ENCODE measurements at regions not wholly inside any gene's neighbourhood (a gene's known extent, or its start where the extent isn't known, plus 50 kb on each side); places are given as distances from the start of the nearest gene placed in this dataset.

DNA sequence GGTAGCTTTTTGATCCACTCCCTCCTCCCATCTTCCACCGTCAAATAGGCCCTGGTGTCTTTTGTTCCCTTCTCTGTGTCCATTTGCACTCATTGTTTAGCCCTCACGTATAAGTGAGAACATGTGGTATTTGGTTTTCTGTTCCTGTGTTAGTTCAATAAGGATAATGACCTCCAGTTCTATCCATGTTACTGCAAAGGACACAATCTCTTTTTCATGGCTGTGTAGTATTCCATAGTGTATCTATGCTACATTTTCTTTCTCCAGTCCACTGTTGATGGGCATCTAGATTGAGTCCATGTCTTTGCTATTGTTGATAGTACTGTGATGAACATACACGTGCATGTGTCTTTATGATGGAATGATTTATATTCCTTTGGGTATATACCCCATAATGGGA lies 136.0 kb upstream of the USP29 start:
- no peaks in the 10 kb centered on the region for H3K4me1 ChIP-seq (ENCODE audit: insufficient read depth)
- no peak for DNase-seq
- no peaks in the 10 kb centered on the region for H3K9me3 ChIP-seq (ENCODE audit: low read depth)
- H3K9ac ChIP-seq: no peak overlapping the region
- in situ Hi-C loops (cut with MboI): no loop called here
- H3K4me2 ChIP-seq (ENCODE audit: unreplicated experiment): no peak overlapping the region
- no peaks in the 10 kb centered on the region for H3K79me2 ChIP-seq (ENCODE audit: insufficient read depth)
- no peaks in the 10 kb centered on the region for H4K20me1 ChIP-seq (ENCODE audit: insufficient read depth)
- H3K4me3 ChIP-seq: no peak overlapping the region
- no peaks in the 10 kb centered on the region for H3F3A ChIP-seq (ENCODE audit: insufficient read depth)
- H3K27ac ChIP-seq: no peak overlapping the region
- H3K36me3 ChIP-seq (ENCODE audit: low read depth): no peaks in the 10 kb centered on the region
- TF ChIP-seq EZH2phosphoT487 (IDR thresholded peaks at IDR 0.05; ENCODE audit: insufficient read depth, low read depth) (no peak), EZH2 (IDR thresholded peaks at IDR 0.05; ENCODE audit: insufficient read depth, poor library complexity, severe bottlenecking) (no peak)
- no peak overlapping the region for H2AFZ ChIP-seq
- H3K27me3 ChIP-seq (replicated peaks; ENCODE audit: insufficient read depth): no peaks in the 10 kb centered on the region
- H3K9me2 ChIP-seq (ENCODE audit: insufficient read depth): no peaks in the 10 kb centered on the region
- 14 to 19% methylated on average over 3 of the region's 3 CpGs for WGBS, 2 experiments (ENCODE audit: low coverage in 1 of 2, low lambda C conversion rate in 2 of 2, missing lambda C conversion rate in 2 of 2)

DNA sequence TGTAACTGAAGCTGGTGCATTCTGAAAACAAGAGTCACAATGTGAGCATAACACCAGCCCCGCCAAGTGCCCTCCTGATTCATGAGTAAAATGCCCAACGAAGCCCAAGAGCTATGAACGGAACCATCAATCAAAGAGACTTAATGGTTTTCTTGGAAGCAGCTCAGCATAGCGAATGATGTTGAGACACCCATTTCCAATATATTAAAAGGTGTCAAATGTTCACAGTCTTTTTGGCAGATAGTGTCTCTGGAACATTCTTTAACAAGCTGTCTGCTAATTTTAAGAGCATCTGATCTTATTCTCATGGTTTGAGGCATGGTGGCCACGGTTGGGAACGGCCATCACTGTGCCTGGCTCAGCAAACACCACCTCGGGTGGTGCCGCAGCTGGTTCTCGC lies 133.4 kb upstream of the USP29 start:
- Histone ChIP-seq H3K4me3 (no peak overlapping the region), H3K27me3 (replicated peaks; ENCODE audit: insufficient read depth) (no peaks in the 10 kb centered on the region), H3K4me2 (ENCODE audit: unreplicated experiment) (no peak overlapping the region), H3K4me1 (ENCODE audit: insufficient read depth) (no peaks in the 10 kb centered on the region), H3K9me3 (ENCODE audit: low read depth) (no peaks in the 10 kb centered on the region), H3K9ac (no peak overlapping the region), H3K9me2 (ENCODE audit: insufficient read depth) (no peaks in the 10 kb centered on the region), H4K20me1 (ENCODE audit: insufficient read depth) (no peaks in the 10 kb centered on the region), H3K79me2 (ENCODE audit: insufficient read depth) (no peaks in the 10 kb centered on the region), H3K36me3 (ENCODE audit: low read depth) (no peaks in the 10 kb centered on the region), H3F3A (ENCODE audit: insufficient read depth) (no peaks in the 10 kb centered on the region), H3K27ac (no peak overlapping the region), H2AFZ (no peak overlapping the region)
- in situ Hi-C loops (cut with MboI): no loop called here
- whole genome bisulfite sequencing, 2 experiments (ENCODE audit: low coverage in 1 of 2, low lambda C conversion rate in 2 of 2, missing lambda C conversion rate in 2 of 2): 24 to 29% methylated on average over 9 of the region's 9 CpGs
- TF ChIP-seq EZH2phosphoT487 (IDR thresholded peaks at IDR 0.05; ENCODE audit: insufficient read depth, low read depth): no peak
- no peak for TF ChIP-seq EZH2 (IDR thresholded peaks at IDR 0.05; ENCODE audit: insufficient read depth, poor library complexity, severe bottlenecking)
- no peak for DNase-seq

DNA sequence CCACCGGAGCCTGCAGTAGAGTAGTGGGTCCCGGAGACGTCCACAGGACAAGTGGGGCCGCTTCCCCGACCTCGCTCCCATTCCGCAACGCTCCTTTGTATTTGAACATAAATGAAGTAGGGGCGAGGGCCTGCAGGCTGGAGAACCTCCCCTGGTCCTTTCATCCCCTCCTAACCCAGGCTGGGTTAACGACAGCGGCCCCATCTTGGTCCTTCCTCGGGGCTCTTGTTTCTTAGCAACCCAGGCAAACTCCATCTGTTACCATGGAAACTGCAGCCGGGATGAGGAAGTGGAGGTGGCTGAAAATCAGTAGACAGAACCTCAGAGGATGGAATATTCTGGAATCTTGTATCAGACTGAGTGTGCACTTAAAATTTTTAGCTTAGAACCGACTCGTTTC lies 132.6 kb upstream of the USP29 start:
- Histone ChIP-seq H3K9me2 (ENCODE audit: insufficient read depth) (no peaks in the 10 kb centered on the region), H3K4me1 (ENCODE audit: insufficient read depth) (no peaks in the 10 kb centered on the region), H3K4me2 (ENCODE audit: unreplicated experiment) (no peak overlapping the region), H3K9me3 (ENCODE audit: low read depth) (no peaks in the 10 kb centered on the region), H3K79me2 (ENCODE audit: insufficient read depth) (no peaks in the 10 kb centered on the region), H3K27me3 (replicated peaks; ENCODE audit: insufficient read depth) (no peaks in the 10 kb centered on the region), H4K20me1 (ENCODE audit: insufficient read depth) (no peaks in the 10 kb centered on the region), H3K4me3 (no peak overlapping the region), H3F3A (ENCODE audit: insufficient read depth) (no peaks in the 10 kb centered on the region), H2AFZ (no peak overlapping the region), H3K36me3 (ENCODE audit: low read depth) (no peaks in the 10 kb centered on the region), H3K9ac (no peak overlapping the region), H3K27ac (no peak overlapping the region)
- TF ChIP-seq EZH2 (IDR thresholded peaks at IDR 0.05; ENCODE audit: insufficient read depth, poor library complexity, severe bottlenecking) (no peak), EZH2phosphoT487 (IDR thresholded peaks at IDR 0.05; ENCODE audit: insufficient read depth, low read depth) (no peak)
- WGBS, 2 experiments (ENCODE audit: low coverage in 1 of 2, low lambda C conversion rate in 2 of 2, missing lambda C conversion rate in 2 of 2): 23 to 32% methylated on average over 15 of the region's 15 CpGs
- no peak for DNase-seq
- in situ Hi-C loops (cut with MboI): no loop called here

DNA sequence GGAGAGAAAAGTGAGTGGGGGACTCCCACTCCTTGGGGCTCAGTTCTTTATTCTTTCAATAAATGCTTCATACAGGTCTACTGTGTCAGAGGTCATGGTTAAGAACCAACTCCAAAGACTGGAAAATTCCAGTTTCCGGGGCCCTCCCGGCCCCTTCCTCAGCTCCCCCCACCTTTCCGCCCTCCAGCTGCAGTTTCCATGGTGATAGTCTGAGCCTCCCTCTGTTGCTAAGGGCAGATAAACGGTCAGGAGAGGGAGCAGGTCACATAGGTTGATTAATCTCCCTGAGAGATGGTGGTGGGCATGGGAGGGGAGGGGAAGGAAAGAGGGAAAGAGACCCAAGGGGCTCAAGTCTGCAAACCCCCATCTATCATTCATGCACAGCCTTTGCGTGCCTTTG lies 131.5 kb upstream of the USP29 start:
- TF ChIP-seq EZH2phosphoT487 (IDR thresholded peaks at IDR 0.05; ENCODE audit: insufficient read depth, low read depth) (no peak), EZH2 (IDR thresholded peaks at IDR 0.05; ENCODE audit: insufficient read depth, poor library complexity, severe bottlenecking) (no peak)
- DNase-seq: no peak
- Histone ChIP-seq H3K4me3 (no peak overlapping the region), H3F3A (ENCODE audit: insufficient read depth) (no peaks in the 10 kb centered on the region), H3K9ac (no peak overlapping the region), H3K9me2 (ENCODE audit: insufficient read depth) (no peaks in the 10 kb centered on the region), H2AFZ (no peak overlapping the region), H3K9me3 (ENCODE audit: low read depth) (no peaks in the 10 kb centered on the region), H3K27ac (no peak overlapping the region), H3K79me2 (ENCODE audit: insufficient read depth) (no peaks in the 10 kb centered on the region), H3K27me3 (replicated peaks; ENCODE audit: insufficient read depth) (no peaks in the 10 kb centered on the region), H4K20me1 (ENCODE audit: insufficient read depth) (no peaks in the 10 kb centered on the region), H3K36me3 (ENCODE audit: low read depth) (no peaks in the 10 kb centered on the region), H3K4me2 (ENCODE audit: unreplicated experiment) (no peak overlapping the region), H3K4me1 (ENCODE audit: insufficient read depth) (no peaks in the 10 kb centered on the region)
- 0 to 2% methylated on average over 3 to 5 of the region's 5 CpGs for WGBS, 2 experiments (ENCODE audit: low coverage in 1 of 2, low lambda C conversion rate in 2 of 2, missing lambda C conversion rate in 2 of 2)
- in situ Hi-C loops (cut with MboI): no loop called here

DNA sequence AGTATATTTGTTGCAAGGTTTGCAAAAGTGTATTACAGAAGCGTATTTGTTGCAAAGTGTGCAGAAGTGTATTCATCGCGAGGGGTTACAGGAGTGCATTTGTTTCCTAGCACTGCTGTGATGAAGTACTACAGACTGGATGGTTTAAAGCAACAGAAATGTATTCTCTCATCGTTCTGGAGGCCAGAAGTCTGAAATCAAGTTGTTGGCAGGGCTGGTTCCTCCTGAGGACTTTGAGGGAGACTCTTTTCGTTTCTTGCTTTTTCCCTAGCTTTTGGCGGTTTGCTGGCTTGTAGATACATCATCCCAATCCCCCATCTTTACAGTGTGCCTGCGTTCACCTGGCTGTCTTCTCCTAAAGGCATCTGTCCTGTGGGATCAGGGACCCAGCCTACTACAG lies 127.9 kb upstream of the USP29 start:
- Histone ChIP-seq H3F3A (ENCODE audit: insufficient read depth) (no peaks in the 10 kb centered on the region), H3K9me2 (ENCODE audit: insufficient read depth) (no peaks in the 10 kb centered on the region), H3K9ac (no peak overlapping the region), H3K4me2 (ENCODE audit: unreplicated experiment) (no peak overlapping the region), H3K36me3 (ENCODE audit: low read depth) (no peaks in the 10 kb centered on the region), H3K27ac (no peak overlapping the region), H4K20me1 (ENCODE audit: insufficient read depth) (no peaks in the 10 kb centered on the region), H3K27me3 (replicated peaks; ENCODE audit: insufficient read depth) (no peaks in the 10 kb centered on the region), H3K9me3 (ENCODE audit: low read depth) (no peaks in the 10 kb centered on the region), H3K4me3 (no peak overlapping the region), H3K79me2 (ENCODE audit: insufficient read depth) (no peaks in the 10 kb centered on the region), H2AFZ (no peak overlapping the region), H3K4me1 (ENCODE audit: insufficient read depth) (no peaks in the 10 kb centered on the region)
- WGBS, 2 experiments (ENCODE audit: low coverage in 1 of 2, low lambda C conversion rate in 2 of 2, missing lambda C conversion rate in 2 of 2): 38 to 41% methylated on average over 7 of the region's 7 CpGs
- TF ChIP-seq EZH2phosphoT487 (IDR thresholded peaks at IDR 0.05; ENCODE audit: insufficient read depth, low read depth) (no peak), EZH2 (IDR thresholded peaks at IDR 0.05; ENCODE audit: insufficient read depth, poor library complexity, severe bottlenecking) (no peak)
- DNase-seq: no peak
- in situ Hi-C loops (cut with MboI): no loop called here

Measured in GM23248 (cell line).